Karpas-422 (cell line): ENCODE measurements at regions not wholly inside any gene's neighbourhood (a gene's known extent, or its start where the extent isn't known, plus 50 kb on each side); places are given as distances from the start of the nearest gene placed in this dataset.

Source experiments
- DNase-seq: peaks from one replicate; pipeline ENCODE4 v3.0.0-alpha.2; 2015
- H2AFZ ChIP-seq: fragments of 200-600 bp; sonication (generic); 2 replicates; pipeline ENCODE4 v1.6.1; 2014; ENCODE audit warnings: antibody characterized with exemption, low read length, mixed read lengths
- H3K27ac ChIP-seq: fragments of 200-600 bp; sonication (generic); 2 replicates; pipeline ENCODE4 v1.5.1; 2014; ENCODE audit warnings: mild to moderate bottlenecking, low read length, moderate library complexity
- H3K27me3 ChIP-seq: fragments of 200-600 bp; sonication (generic); 2 replicates; pipeline ENCODE4 v1.6.1; 2014; ENCODE audit warnings: low read length, mixed read lengths
- H3K36me3 ChIP-seq: fragments of 200-600 bp; sonication (generic); 2 replicates; pipeline ENCODE4 v1.6.1; 2014; ENCODE audit warnings: low read length, mixed read lengths; ENCODE audit not compliant: insufficient read depth
- H3K4me1 ChIP-seq: fragments of 200-600 bp; sonication (generic); 2 replicates; pipeline ENCODE4 v1.6.1; 2014; ENCODE audit warnings: mild to moderate bottlenecking, low read length, mixed read lengths
- H3K4me2 ChIP-seq: fragments of 200-600 bp; sonication (generic); 2 replicates; pipeline ENCODE4 v1.6.1; 2014; ENCODE audit warnings: low read length, low read depth, mild to moderate bottlenecking; ENCODE audit not compliant: poor library complexity, severe bottlenecking
- H3K4me3 ChIP-seq: fragments of 200-600 bp; sonication (generic); 2 replicates; pipeline ENCODE4 v1.5.1; 2014; ENCODE audit warnings: mild to moderate bottlenecking, antibody characterized with exemption, low read length, mixed read lengths
- H3K79me2 ChIP-seq: fragments of 200-600 bp; sonication (generic); 2 replicates; pipeline ENCODE4 v1.6.1; 2014; ENCODE audit warnings: mild to moderate bottlenecking, low read length, mixed read lengths
- H3K9ac ChIP-seq: fragments of 200-600 bp; sonication (generic); 2 replicates; pipeline ENCODE4 v1.6.0; 2014; ENCODE audit warnings: low read length
- H3K9me2 ChIP-seq: fragments of 200-600 bp; sonication (generic), shearing (Covaris generic); replicated peaks from 2 replicates; pipeline ENCODE4 v1.6.0; 2014; ENCODE audit warnings: mild to moderate bottlenecking, low read length, moderate library complexity; ENCODE audit not compliant: insufficient read depth
- H3K9me3 ChIP-seq: fragments of 300-700, 200-600 bp; sonication (generic); 2 replicates; pipeline ENCODE4 v1.6.1; 2014; ENCODE audit warnings: low read length, mixed read lengths
- H4K20me1 ChIP-seq: fragments of 200-600 bp; sonication (generic); 2 replicates; pipeline ENCODE4 v1.6.1; 2014; ENCODE audit warnings: mild to moderate bottlenecking, antibody characterized with exemption, low read length, low read depth; ENCODE audit not compliant: insufficient read depth

DNA sequence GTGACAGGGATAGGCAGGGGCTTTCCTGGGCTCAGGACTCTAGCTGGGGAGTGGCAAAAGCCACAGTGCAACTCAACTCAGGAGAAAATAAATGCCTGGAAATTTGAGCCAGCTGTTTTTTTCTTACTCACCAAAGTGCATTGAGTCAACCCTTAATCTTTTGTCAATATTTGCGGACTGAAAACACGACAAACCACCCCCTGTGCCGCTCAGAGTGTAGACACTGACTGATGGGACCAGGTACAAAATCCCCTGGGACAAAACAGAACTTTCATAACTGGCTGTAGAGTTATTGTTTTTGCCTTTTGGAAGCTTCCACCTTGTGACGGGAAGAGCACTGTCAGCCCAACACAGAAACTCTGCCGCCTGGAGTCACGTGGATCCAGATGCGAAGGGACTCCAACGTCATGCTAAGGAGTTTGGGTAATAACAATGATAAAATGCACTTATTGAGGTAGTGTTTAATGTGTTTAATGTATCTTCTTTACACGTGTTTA lies 164.6 kb downstream of the PLPP3 start:
- Histone ChIP-seq H2AFZ (no peak overlapping the region), H3K27me3 (no peaks in the 10 kb centered on the region), H4K20me1 (no peaks in the 10 kb centered on the region), H3K9ac (no peak overlapping the region), H3K4me3 (no peak overlapping the region), H3K4me2 (no peak overlapping the region), H3K4me1 (no peaks in the 10 kb centered on the region), H3K79me2 (no peaks in the 10 kb centered on the region), H3K36me3 (no peaks in the 10 kb centered on the region), H3K9me3 (no peaks in the 10 kb centered on the region), H3K9me2 (no peaks in the 10 kb centered on the region), H3K27ac (no peak overlapping the region)
- no peak for DNase-seq

DNA sequence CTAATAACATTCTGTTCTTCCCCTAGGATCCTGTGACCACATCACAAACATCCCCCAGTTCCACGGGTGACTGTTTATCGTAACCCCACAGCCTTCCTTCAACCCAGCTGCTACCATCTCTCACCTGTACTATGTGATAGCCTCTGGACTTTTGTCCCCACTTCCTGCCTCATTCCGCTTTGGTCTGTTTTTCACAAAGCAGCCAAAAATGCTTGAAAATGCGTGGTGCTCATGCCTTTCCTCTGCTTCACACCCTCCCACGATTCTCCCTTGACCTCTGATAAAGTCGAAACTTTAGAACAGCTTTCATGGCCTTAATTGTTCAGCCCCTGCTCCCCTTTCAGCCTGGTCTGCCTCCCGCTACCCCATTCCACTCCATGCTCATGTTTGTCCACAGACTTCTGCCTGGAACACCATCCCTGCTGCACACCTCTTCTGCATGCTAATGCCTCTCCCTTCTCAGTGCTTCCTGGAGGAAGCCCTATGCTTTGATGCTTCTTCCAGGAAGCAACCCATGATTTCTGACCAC lies 165.6 kb downstream of the PLPP3 start:
- no peak overlapping the region for H3K4me2 ChIP-seq
- no peaks in the 10 kb centered on the region for H3K9me2 ChIP-seq
- no peak overlapping the region for H3K9ac ChIP-seq

DNA sequence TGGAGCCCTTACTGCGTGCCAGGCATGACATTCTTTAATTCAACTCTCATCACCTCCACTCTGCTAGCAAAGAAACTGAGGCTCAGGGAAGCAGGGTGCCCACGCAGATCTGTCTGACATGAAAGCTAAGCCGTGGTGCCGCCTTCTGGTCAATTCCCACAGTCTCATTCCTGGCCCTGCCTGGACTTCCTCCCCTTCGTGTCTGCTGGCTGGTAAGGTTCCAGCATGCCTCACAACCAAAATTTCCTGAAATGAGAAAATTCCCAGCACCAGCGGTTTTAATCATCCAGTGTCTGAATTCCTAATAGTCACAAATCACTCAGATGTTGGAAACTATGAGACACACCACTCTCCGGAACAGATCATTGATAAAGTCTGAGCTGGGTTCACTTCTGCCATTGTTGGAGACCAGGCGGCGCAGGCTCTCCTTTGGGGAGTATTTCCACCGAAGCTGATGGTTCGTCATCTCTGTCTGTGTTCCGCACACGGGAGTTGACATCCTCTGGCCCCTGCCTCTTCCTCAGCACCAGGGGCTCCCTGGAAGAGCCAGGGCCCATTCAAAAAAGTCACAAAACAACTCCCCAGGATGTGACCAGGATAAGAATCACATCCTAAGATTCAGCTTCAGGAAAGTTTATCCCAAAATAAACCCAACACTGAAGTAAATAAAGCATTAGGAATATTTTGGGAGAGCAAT lies 167.7 kb downstream of the PLPP3 start:
- H3K79me2 ChIP-seq, result no peaks in the 10 kb centered on the region
- H3K9me3 ChIP-seq, result no peaks in the 10 kb centered on the region
- no peaks in the 10 kb centered on the region for H3K4me1 ChIP-seq
- no peak overlapping the region for H3K27ac ChIP-seq
- H2AFZ ChIP-seq, result no peak overlapping the region
- H3K27me3 ChIP-seq, result no peaks in the 10 kb centered on the region
- H4K20me1 ChIP-seq, result no peaks in the 10 kb centered on the region
- no peak overlapping the region for H3K9ac ChIP-seq
- no peaks in the 10 kb centered on the region for H3K36me3 ChIP-seq
- DNase-seq, result no peak
- no peak overlapping the region for H3K4me2 ChIP-seq
- no peaks in the 10 kb centered on the region for H3K9me2 ChIP-seq
- H3K4me3 ChIP-seq, result no peak overlapping the region

More for the DNA sequence above, 165.6 kb downstream of the PLPP3 start:
- no peaks in the 10 kb centered on the region for H3K36me3 ChIP-seq
- H3K27me3 ChIP-seq, result no peaks in the 10 kb centered on the region
- H3K9me3 ChIP-seq, result no peaks in the 10 kb centered on the region
- no peak overlapping the region for H3K4me3 ChIP-seq
- H2AFZ ChIP-seq, result no peak overlapping the region
- no peak overlapping the region for H3K27ac ChIP-seq
- no peaks in the 10 kb centered on the region for H4K20me1 ChIP-seq
- DNase-seq, result no peak
- H3K79me2 ChIP-seq, result no peaks in the 10 kb centered on the region
- no peaks in the 10 kb centered on the region for H3K4me1 ChIP-seq

DNA sequence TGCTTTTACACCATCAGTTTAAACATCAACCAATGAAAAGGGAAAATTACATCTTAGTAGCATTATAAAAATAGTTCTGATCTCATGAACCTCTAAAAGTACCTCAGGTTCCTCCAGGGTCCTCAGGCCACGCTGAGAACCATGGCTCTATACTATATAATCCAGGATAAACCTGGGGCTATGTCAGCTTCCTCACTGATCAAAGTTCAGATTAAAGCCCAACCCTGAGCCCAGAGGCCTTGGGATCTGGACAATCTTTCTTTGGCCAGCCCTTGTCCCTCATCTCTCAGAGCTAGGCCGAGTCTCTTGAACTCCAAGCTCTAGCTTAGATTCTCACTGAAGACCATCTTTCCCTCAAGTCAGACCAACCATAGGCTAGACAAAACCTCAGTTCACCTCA lies 168.3 kb downstream of the PLPP3 start:
- Histone ChIP-seq H3K9ac (no peak overlapping the region), H3K4me1 (no peaks in the 10 kb centered on the region), H3K36me3 (no peaks in the 10 kb centered on the region), H3K27me3 (no peaks in the 10 kb centered on the region), H3K27ac (no peak overlapping the region), H3K4me3 (no peak overlapping the region), H3K9me3 (no peaks in the 10 kb centered on the region), H4K20me1 (no peaks in the 10 kb centered on the region), H3K9me2 (no peaks in the 10 kb centered on the region), H3K4me2 (no peak overlapping the region), H2AFZ (no peak overlapping the region), H3K79me2 (no peaks in the 10 kb centered on the region)
- DNase-seq, result no peak

DNA sequence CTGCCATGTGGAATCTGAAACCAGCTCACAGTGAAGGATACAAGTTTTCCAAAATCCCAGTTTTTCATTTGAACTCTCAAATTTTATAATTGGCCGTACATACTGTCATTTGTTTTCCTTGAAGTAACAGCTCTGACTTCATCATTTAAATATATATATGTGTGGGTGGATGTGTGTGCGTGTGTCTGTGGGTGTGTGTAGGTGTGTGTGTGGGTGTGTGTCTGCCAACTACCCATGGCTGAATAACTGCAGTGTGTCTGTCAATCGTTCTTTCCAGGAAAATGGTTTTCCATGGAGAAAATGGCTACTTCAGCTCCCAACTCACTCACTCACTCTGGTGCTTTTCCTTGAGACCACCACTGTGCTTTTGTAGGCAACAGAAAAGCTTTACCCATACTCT lies 169.0 kb downstream of the PLPP3 start:
- Histone ChIP-seq H2AFZ (no peak overlapping the region), H3K27me3 (no peaks in the 10 kb centered on the region), H4K20me1 (no peaks in the 10 kb centered on the region), H3K27ac (no peak overlapping the region), H3K36me3 (no peaks in the 10 kb centered on the region), H3K9ac (no peak overlapping the region), H3K4me3 (no peak overlapping the region), H3K4me2 (no peak overlapping the region), H3K9me3 (no peaks in the 10 kb centered on the region), H3K9me2 (no peaks in the 10 kb centered on the region), H3K79me2 (no peaks in the 10 kb centered on the region), H3K4me1 (no peaks in the 10 kb centered on the region)
- no peak for DNase-seq

DNA sequence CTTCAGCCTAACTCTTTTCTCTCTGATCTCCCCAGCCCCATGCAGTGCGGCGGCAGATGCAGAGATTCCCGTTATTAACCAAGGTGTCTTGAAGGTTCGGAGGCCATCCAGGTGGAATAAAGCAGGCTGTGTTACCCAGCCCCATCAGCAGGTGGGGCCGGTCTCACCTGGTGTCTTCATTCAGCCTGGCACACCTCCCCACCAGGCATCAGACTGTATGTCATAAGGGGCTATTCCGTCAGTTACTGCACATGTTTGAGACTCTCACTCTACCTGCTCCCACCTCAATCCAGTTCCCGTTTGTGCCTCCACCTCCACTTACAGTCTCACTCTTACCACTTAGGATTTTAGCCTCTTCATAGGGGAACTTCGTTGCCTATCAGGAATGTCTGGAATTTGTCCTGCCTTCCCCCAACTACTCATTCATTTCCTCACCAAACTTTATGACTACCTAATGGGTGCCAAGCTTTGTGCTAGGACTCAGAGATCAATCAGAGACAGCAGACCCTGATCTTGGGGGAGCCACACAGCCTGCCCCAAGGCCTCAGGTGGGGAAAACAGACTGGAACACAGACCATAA lies 170.2 kb downstream of the PLPP3 start:
- no peak overlapping the region for H2AFZ ChIP-seq
- no peaks in the 10 kb centered on the region for H3K36me3 ChIP-seq
- peaks cover 3% of the 10 kb centered on the region; the same call in 1 of the 2 replicates for H3K4me1 ChIP-seq
- no peaks in the 10 kb centered on the region for H4K20me1 ChIP-seq
- H3K4me2 ChIP-seq, result no peak overlapping the region
- peak; percentile 84 for DNase-seq
- H3K4me3 ChIP-seq, result no peak overlapping the region
- no peak overlapping the region for H3K27ac ChIP-seq
- H3K9me2 ChIP-seq, result no peaks in the 10 kb centered on the region
- no peaks in the 10 kb centered on the region for H3K27me3 ChIP-seq
- H3K9me3 ChIP-seq, result no peaks in the 10 kb centered on the region
- H3K79me2 ChIP-seq, result no peaks in the 10 kb centered on the region
- H3K9ac ChIP-seq, result no peak overlapping the region

DNA sequence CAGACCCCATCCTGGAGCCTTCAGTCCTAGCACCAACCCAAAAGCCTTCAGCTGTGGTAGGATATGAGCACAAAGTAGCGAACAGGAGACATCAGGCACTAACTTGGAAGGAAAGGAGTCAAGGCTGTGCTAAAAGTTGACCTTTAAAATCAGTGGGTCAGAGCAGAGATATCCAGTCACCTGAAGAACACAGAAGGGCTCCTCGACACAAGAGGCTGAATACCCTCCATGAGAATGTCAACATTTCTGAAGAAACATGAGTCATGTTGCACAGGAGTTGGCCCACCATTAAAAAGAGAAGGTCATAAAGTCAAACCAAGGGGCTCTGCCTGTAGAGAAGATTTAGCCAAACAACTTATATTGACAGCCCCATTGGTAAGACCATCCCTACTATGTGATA lies 172.5 kb downstream of the PLPP3 start:
- H3K9me2 ChIP-seq, result no peaks in the 10 kb centered on the region
- H3K27me3 ChIP-seq, result no peaks in the 10 kb centered on the region
- H3K4me1 ChIP-seq, result peaks cover 3% of the 10 kb centered on the region; the same call in 1 of the 2 replicates
- no peak overlapping the region for H3K4me2 ChIP-seq
- no peaks in the 10 kb centered on the region for H4K20me1 ChIP-seq
- H3K9ac ChIP-seq, result no peak overlapping the region
- no peaks in the 10 kb centered on the region for H3K79me2 ChIP-seq
- H3K9me3 ChIP-seq, result no peaks in the 10 kb centered on the region
- DNase-seq, result no peak
- no peak overlapping the region for H3K4me3 ChIP-seq
- no peaks in the 10 kb centered on the region for H3K36me3 ChIP-seq
- H2AFZ ChIP-seq, result no peak overlapping the region
- H3K27ac ChIP-seq, result no peak overlapping the region

DNA sequence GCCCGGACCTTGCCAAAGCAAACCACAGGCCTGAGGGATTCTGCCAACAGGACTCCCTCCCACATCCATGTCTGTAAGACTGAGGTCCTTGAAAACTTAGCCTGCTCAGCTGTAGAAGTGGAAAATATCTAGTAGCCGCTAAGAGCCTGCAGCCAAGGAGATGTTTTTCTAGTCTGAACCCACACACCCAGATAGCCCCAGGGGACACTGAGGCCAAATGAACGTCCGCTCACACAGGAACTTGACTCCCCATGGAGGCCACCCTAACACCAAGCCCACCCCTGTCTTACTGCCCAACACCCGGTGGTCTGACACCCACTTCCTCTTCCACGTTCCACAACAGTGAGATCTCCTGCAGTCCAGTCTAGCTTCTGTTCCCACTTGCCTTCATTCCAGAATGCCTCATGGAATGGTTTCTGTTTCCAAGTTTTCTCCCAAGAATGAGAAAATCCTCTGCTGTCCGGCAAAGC lies 174.8 kb downstream of the PLPP3 start:
- H3K9me3 ChIP-seq, result no peaks in the 10 kb centered on the region
- no peak overlapping the region for H3K27ac ChIP-seq
- no peak overlapping the region for H3K4me2 ChIP-seq
- no peak overlapping the region for H2AFZ ChIP-seq
- no peak overlapping the region for H3K4me3 ChIP-seq
- H3K9ac ChIP-seq, result no peak overlapping the region
- peaks cover 7% of the 10 kb centered on the region; the same call in 1 of the 2 replicates for H3K4me1 ChIP-seq
- H3K9me2 ChIP-seq, result no peaks in the 10 kb centered on the region
- no peak for DNase-seq
- no peaks in the 10 kb centered on the region for H4K20me1 ChIP-seq
- H3K27me3 ChIP-seq, result no peaks in the 10 kb centered on the region
- no peaks in the 10 kb centered on the region for H3K79me2 ChIP-seq
- H3K36me3 ChIP-seq, result no peaks in the 10 kb centered on the region
